Natural killer cell (primary cell): ENCODE measurements at regions not wholly inside any gene's neighbourhood (a gene's known extent, or its start where the extent isn't known, plus 50 kb on each side); places are given as distances from the start of the nearest gene placed in this dataset.

Source experiments
- ATAC-seq, 3 donors: fragments of 150-1000 bp in 2 of 3; fragments of 200-7000 bp in 1 of 3; cut with Tn5 transposase; 1 replicate in 1 of 3; 2 replicates in 2 of 3; pipeline ENCODE4 v1.10.0; 2021; ENCODE audit warnings: mild to moderate bottlenecking in 2 of 3, moderate library complexity in 2 of 3
- DNase-seq, 2 donors: peaks; one replicate each; pipeline versions ENCODE4 v3.0.0 to v3.0.0-alpha.2; 2013 to 2021; ENCODE audit warnings: mixed read lengths in 1 of 2
- H3K27ac ChIP-seq: one replicate; pipeline ENCODE4 v1.5.1; 2013; ENCODE audit warnings: mild to moderate bottlenecking, low read length
- H3K27me3 ChIP-seq: one replicate; pipeline ENCODE4 v1.6.1; 2013; ENCODE audit warnings: low read length; ENCODE audit not compliant: control insufficient read depth, insufficient read depth
- H3K36me3 ChIP-seq: one replicate; pipeline ENCODE4 v1.6.1; 2013; ENCODE audit warnings: low read length; ENCODE audit not compliant: control insufficient read depth, insufficient read depth
- H3K4me1 ChIP-seq: one replicate; pipeline ENCODE4 v1.6.1; 2013; ENCODE audit warnings: low read length; ENCODE audit not compliant: control insufficient read depth, insufficient read depth
- H3K4me3 ChIP-seq: one replicate; pipeline ENCODE4 v1.5.1; 2013; ENCODE audit warnings: low read length
- H3K9me3 ChIP-seq: one replicate; pipeline ENCODE4 v1.6.1; 2013; ENCODE audit warnings: low read length; ENCODE audit not compliant: control insufficient read depth, insufficient read depth
- H3K27ac Mint-ChIP-seq, 2 donors: one replicate each; pipeline ENCODE4 v1.8.0; 2022; ENCODE audit warnings: mild to moderate bottlenecking in 2 of 2, mixed read lengths in 2 of 2, moderate library complexity in 1 of 2
- H3K27me3 Mint-ChIP-seq, 2 donors: one replicate each; pipeline ENCODE4 v1.8.0; 2022; ENCODE audit warnings: low read depth in 2 of 2, mixed read lengths in 2 of 2
- H3K36me3 Mint-ChIP-seq: one replicate; pipeline ENCODE4 v1.8.0; 2022; ENCODE audit warnings: mixed read lengths
- H3K4me1 Mint-ChIP-seq, 2 donors: one replicate each; pipeline ENCODE4 v1.8.0; 2022; ENCODE audit warnings: mixed read lengths in 2 of 2
- H3K4me3 Mint-ChIP-seq: one replicate; pipeline ENCODE4 v1.8.0; 2022; ENCODE audit warnings: mild to moderate bottlenecking, moderate library complexity, mixed read lengths
- H3K9me3 Mint-ChIP-seq, 2 donors: one replicate each; pipeline ENCODE4 v1.8.0; 2022; ENCODE audit warnings: mixed read lengths in 2 of 2
- WGBS: methylation state at CpG from one replicate; pipeline ENCODE4 v1.1.7; 2013; ENCODE audit warnings: missing lambda C conversion rate; ENCODE audit not compliant: insufficient coverage; 5-methylcytosine and 5-hydroxymethylcytosine counted together
- intact Hi-C: fragments of 100-400 bp; cut with micrococcal nuclease; formaldehyde crosslinking; loops from one replicate; pipeline ENCODE4 v1.14.2; 2022
- TF ChIP-seq, protein P1 (sequence below): fragments of 200-600 bp; IDR thresholded peaks from one replicate; pipeline ENCODE4 v1.8.0; 2022; ENCODE audit warnings: antibody characterized with exemption

DNA sequence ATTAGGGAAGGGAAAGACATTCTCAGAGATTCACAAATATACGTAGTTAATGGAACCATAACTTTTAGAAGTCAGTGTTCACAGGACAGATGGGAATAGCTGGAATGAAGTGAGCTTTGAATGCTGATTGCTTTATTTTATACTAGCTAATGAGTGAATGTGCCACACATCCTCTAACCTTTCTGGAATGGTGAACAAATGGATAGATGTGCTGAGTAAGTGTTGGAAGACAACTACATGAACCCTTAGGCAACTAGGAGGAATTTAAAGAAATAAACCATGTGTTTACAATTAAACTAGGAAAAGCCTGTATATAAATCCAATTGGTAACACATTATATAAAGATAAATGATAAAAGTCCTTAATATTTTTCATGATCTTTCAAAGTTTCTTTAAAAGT is 91.6 kb upstream of the LIMCH1 start:
- no peak overlapping the region for H3K4me3 Mint-ChIP-seq

DNA sequence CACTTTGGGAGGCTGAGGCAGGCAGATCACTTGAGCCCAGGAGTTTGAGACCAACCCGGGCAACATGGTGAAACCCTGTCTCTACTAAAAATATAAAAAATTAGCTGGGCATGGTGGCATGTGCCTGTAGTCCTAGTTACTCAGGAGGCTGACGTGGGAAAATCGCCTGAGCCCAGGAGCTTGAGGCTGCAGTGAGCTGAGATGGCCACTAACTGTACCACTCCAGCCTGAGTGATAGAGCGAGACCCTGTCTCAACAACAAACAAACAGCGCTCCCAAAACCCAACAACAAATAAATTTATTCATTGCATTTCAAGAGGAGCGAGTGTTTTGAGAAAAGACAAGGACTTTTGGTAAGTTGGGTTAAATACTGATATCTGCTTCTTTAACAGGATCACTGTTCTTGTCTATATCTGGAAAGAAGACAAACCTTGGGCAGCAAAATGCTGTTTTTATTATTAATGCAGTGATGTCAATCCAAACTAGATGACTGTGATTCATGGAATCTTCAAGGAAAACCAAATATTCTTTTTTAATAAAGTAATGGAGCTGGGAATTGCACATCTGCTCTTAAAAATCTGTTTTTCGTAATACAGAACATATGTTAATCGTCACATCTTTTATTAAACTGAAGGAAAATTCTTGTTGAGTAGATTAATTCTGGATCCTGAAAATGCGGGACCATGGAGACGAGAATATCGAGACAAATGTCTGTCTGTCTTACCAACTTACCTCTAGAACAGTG is 90.8 kb upstream of the LIMCH1 start:
- no peaks in the 10 kb centered on the region for H3K4me1 Mint-ChIP-seq
- no peaks in the 10 kb centered on the region for H3K27me3 Mint-ChIP-seq
- H3K27me3 ChIP-seq: no peaks in the 10 kb centered on the region
- no peaks in the 10 kb centered on the region for H3K9me3 ChIP-seq
- H3K27ac ChIP-seq: no peak overlapping the region
- no peaks in the 10 kb centered on the region for H3K36me3 Mint-ChIP-seq
- intact Hi-C loops: no loop called here
- ATAC-seq (no peak), DNase-seq (no peak)
- TF ChIP-seq, protein P1, sequence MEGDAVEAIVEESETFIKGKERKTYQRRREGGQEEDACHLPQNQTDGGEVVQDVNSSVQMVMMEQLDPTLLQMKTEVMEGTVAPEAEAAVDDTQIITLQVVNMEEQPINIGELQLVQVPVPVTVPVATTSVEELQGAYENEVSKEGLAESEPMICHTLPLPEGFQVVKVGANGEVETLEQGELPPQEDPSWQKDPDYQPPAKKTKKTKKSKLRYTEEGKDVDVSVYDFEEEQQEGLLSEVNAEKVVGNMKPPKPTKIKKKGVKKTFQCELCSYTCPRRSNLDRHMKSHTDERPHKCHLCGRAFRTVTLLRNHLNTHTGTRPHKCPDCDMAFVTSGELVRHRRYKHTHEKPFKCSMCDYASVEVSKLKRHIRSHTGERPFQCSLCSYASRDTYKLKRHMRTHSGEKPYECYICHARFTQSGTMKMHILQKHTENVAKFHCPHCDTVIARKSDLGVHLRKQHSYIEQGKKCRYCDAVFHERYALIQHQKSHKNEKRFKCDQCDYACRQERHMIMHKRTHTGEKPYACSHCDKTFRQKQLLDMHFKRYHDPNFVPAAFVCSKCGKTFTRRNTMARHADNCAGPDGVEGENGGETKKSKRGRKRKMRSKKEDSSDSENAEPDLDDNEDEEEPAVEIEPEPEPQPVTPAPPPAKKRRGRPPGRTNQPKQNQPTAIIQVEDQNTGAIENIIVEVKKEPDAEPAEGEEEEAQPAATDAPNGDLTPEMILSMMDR: no peak
- H3K4me3 ChIP-seq: no peak overlapping the region
- 93% methylated on average over 6 of the region's 11 CpGs for WGBS
- H3K4me3 Mint-ChIP-seq: no peak overlapping the region
- H3K9me3 Mint-ChIP-seq: peaks cover 0 to 4% of the 10 kb centered on the region in 2 donors
- no peak overlapping the region for H3K27ac Mint-ChIP-seq
- no peaks in the 10 kb centered on the region for H3K36me3 ChIP-seq
- no peaks in the 10 kb centered on the region for H3K4me1 ChIP-seq

More for the DNA sequence above, 91.6 kb upstream of the LIMCH1 start:
- Histone ChIP-seq H3K36me3 (no peaks in the 10 kb centered on the region), H3K27me3 (no peaks in the 10 kb centered on the region), H3K9me3 (no peaks in the 10 kb centered on the region), H3K4me1 (no peaks in the 10 kb centered on the region), H3K27ac (no peak overlapping the region), H3K4me3 (no peak overlapping the region)
- WGBS: 83% methylated on average over 1 of the region's 1 CpG
- Mint-ChIP-seq H3K27ac (no peak overlapping the region), H3K36me3 (no peaks in the 10 kb centered on the region), H3K9me3 (peaks cover 0 to 4% of the 10 kb centered on the region in 2 donors), H3K27me3 (no peaks in the 10 kb centered on the region), H3K4me1 (no peaks in the 10 kb centered on the region)
- TF ChIP-seq, protein P1: no peak
- ATAC-seq (no peak), DNase-seq (no peak)
- intact Hi-C loops: no loop called here

DNA sequence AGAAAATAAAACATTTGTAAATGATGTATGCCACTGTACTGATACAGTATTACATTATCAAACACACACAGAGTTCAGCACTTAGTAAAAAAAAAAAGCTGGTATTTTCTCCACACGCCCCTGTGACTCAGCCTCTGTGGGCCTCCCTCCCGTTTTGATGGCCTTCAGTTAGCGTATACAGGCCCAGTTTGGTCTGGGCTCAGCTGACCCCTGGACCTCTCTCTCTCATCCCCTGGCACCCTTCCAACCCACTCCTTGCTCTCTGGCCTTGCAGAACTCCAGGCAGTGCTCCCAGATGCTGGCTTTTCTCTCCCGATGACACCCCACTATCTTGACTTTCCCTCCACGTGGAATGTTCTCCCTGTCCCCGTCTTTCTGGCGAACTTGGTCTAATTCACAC is 89.0 kb upstream of the LIMCH1 start:
- Mint-ChIP-seq H3K36me3 (no peaks in the 10 kb centered on the region), H3K27ac (no peak overlapping the region), H3K9me3 (peaks cover 0 to 4% of the 10 kb centered on the region in 2 donors), H3K4me3 (no peak overlapping the region), H3K4me1 (no peaks in the 10 kb centered on the region), H3K27me3 (no peaks in the 10 kb centered on the region)
- Histone ChIP-seq H3K9me3 (no peaks in the 10 kb centered on the region), H3K27ac (no peak overlapping the region), H3K4me1 (no peaks in the 10 kb centered on the region), H3K36me3 (no peaks in the 10 kb centered on the region), H3K4me3 (no peak overlapping the region), H3K27me3 (no peaks in the 10 kb centered on the region)
- ATAC-seq (no peak), DNase-seq (no peak)
- 86% methylated on average over 7 of the region's 7 CpGs for WGBS
- intact Hi-C loops: no loop called here
- TF ChIP-seq, protein P1: no peak

DNA sequence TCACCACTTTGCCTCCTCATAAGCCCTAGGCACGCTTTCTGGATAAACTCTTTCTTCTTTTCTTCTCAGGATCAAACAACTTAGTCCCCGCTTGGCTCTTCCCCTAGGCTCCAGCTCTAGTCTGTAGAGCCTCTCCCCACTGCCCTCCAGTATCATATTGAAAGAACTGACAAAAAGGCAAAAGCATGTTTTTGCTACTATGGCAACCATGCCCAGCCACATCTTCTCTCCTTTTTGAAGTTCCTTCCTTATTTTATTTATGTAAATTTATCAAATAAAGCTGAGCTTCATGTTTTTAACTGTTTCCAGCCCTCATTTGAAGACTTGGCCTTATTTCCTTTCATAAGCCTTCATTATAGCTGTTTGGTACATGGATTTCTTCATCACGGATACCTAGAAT is 86.0 kb upstream of the LIMCH1 start:
- H3K27ac Mint-ChIP-seq: no peak overlapping the region
- 89% methylated on average over 3 of the region's 3 CpGs for whole genome bisulfite sequencing
- Histone ChIP-seq H3K4me1 (no peaks in the 10 kb centered on the region), H3K4me3 (no peak overlapping the region), H3K9me3 (no peaks in the 10 kb centered on the region), H3K27ac (no peak overlapping the region), H3K36me3 (no peaks in the 10 kb centered on the region), H3K27me3 (no peaks in the 10 kb centered on the region)
- H3K4me1 Mint-ChIP-seq: no peaks in the 10 kb centered on the region
- peaks cover 0 to 4% of the 10 kb centered on the region in 2 donors for H3K9me3 Mint-ChIP-seq
- TF ChIP-seq, protein P1: no peak
- H3K36me3 Mint-ChIP-seq: no peaks in the 10 kb centered on the region
- DNase-seq (no peak), ATAC-seq (no peak)
- intact Hi-C loops: no loop called here
- H3K4me3 Mint-ChIP-seq: no peak overlapping the region
- H3K27me3 Mint-ChIP-seq: no peaks in the 10 kb centered on the region
